Activated effector memory CD4-positive, alpha-beta T cell treated with Interleukin-2 at 50 U/mL for 16 hours (primary cell): ENCODE measurements at regions not wholly inside any gene's neighbourhood (a gene's known extent, or its start where the extent isn't known, plus 50 kb on each side); places are given as distances from the start of the nearest gene placed in this dataset.

Experiments
- DNase-seq: peaks from one replicate; pipeline ENCODE4 v3.0.0-alpha.2; 2020

- no peak for DNase-seq
Measured at GRCh38 chr5:118258223-118258622, 730.1 kb downstream of the DTWD2 start.

GRCh38 chr5:118257066-118257465 is 731.3 kb downstream of the DTWD2 start:
- no peak for DNase-seq

GRCh38 chr5:118253225-118254061 is 734.9 kb downstream of the DTWD2 start:
- DNase-seq, result no peak

- no peak for DNase-seq
Measured at GRCh38 chr5:118249386-118249785, 739.0 kb downstream of the DTWD2 start.

- DNase-seq, result no peak
Measured at GRCh38 chr5:118247458-118247857, 740.9 kb downstream of the DTWD2 start.

- no peak for DNase-seq
Measured at GRCh38 chr5:118243613-118244012, 744.7 kb downstream of the DTWD2 start.

- DNase-seq, result no peak
Measured at GRCh38 chr5:118243068-118243467, 745.3 kb downstream of the DTWD2 start.

- no peak for DNase-seq
Measured at GRCh38 chr5:118236108-118236849, 752.1 kb downstream of the DTWD2 start.

GRCh38 chr5:118233606-118234005 is 754.7 kb downstream of the DTWD2 start:
- no peak for DNase-seq

GRCh38 chr5:118228489-118228888 is 759.9 kb downstream of the DTWD2 start:
- no peak for DNase-seq

GRCh38 chr5:118224546-118224945 is 763.8 kb downstream of the DTWD2 start:
- DNase-seq, result no peak

- no peak for DNase-seq
Measured at GRCh38 chr5:118220556-118221195, 767.7 kb downstream of the DTWD2 start.

- no peak for DNase-seq
Measured at GRCh38 chr5:118211606-118212005, 776.7 kb downstream of the DTWD2 start.

- no peak for DNase-seq
Measured at GRCh38 chr5:118208031-118208453, 780.3 kb downstream of the DTWD2 start.

GRCh38 chr5:118199801-118200200 is 788.5 kb downstream of the DTWD2 start:
- no peak for DNase-seq

GRCh38 chr5:118196229-118196628 is 792.1 kb downstream of the DTWD2 start:
- no peak for DNase-seq

GRCh38 chr5:118195211-118195610 is 793.1 kb downstream of the DTWD2 start:
- DNase-seq, result no peak

- DNase-seq, result no peak
Measured at GRCh38 chr5:118193194-118193905, 795.0 kb downstream of the DTWD2 start.

- DNase-seq, result no peak
Measured at GRCh38 chr5:118185018-118185417, 803.3 kb downstream of the DTWD2 start.

GRCh38 chr5:118176146-118176545 is 812.2 kb downstream of the DTWD2 start:
- no peak for DNase-seq

- DNase-seq, result no peak
Measured at GRCh38 chr5:118174671-118175070, 813.7 kb downstream of the DTWD2 start.

- no peak for DNase-seq
Measured at GRCh38 chr5:118173340-118173739, 815.0 kb downstream of the DTWD2 start.

GRCh38 chr5:118165619-118166018 is 822.7 kb downstream of the DTWD2 start:
- DNase-seq, result no peak
